ENCODE measurements at regions not wholly inside any gene's neighbourhood (a gene's known extent, or its start where the extent isn't known, plus 50 kb on each side); places are given as distances from the start of the nearest gene placed in this dataset.

- TF ChIP-seq ZFP3 (CRISPR knock-in tag; IDR thresholded peaks at IDR 0.05) (no peak), PPARA (CRISPR knock-in tag; IDR thresholded peaks at IDR 0.05; ENCODE audit: borderline replicate concordance) (no peak), CREB5 (CRISPR knock-in tag; IDR thresholded peaks at IDR 0.05; ENCODE audit: low read depth) (no peak), PATZ1 (CRISPR knock-in tag; IDR thresholded peaks at IDR 0.05; ENCODE audit: borderline replicate concordance) (no peak), ARNTL (CRISPR knock-in tag; IDR thresholded peaks at IDR 0.05; ENCODE audit: borderline replicate concordance, low read depth) (no peak), ZNF70 (CRISPR knock-in tag; IDR thresholded peaks at IDR 0.05) (peak; percentile 57; the same call in 1 of the 2 replicates), POU6F1 (CRISPR knock-in tag; IDR thresholded peaks at IDR 0.05; ENCODE audit: borderline replicate concordance, low read depth) (no peak), RARB (CRISPR knock-in tag; IDR thresholded peaks at IDR 0.05) (no peak), ISL1 (CRISPR knock-in tag; IDR thresholded peaks at IDR 0.05) (no peak), OSR1 (CRISPR knock-in tag; IDR thresholded peaks at IDR 0.05) (no peak), TSHZ2 (CRISPR knock-in tag; IDR thresholded peaks at IDR 0.05) (peak; percentile 78), ZFP30 (CRISPR knock-in tag; IDR thresholded peaks at IDR 0.05) (no peak), BACH2 (CRISPR knock-in tag; IDR thresholded peaks at IDR 0.05; ENCODE audit: borderline replicate concordance) (no peak)
These were observed 151.9 kb downstream of the DMRTA2 start for GRCh38 chr1:50271337-50271736.
